ENCODE measurements at regions not wholly inside any gene's neighbourhood (a gene's known extent, or its start where the extent isn't known, plus 50 kb on each side); places are given as distances from the start of the nearest gene placed in this dataset.

- TF ChIP-seq EZH2 (IDR thresholded peaks at IDR 0.05; ENCODE audit: borderline replicate concordance, low read depth, low read length, poor library complexity, severe bottlenecking) (no peak), CTCF (conservative IDR thresholded peaks at IDR 0.05; ENCODE audit: low read depth, low read length) (no peak)
- no peak for DNase-seq (ENCODE audit: low spot score)
- no peak overlapping the region for H3K4me3 ChIP-seq (ENCODE audit: low read depth, low read length, poor library complexity, severe bottlenecking)
- H3K27me3 ChIP-seq (replicated peaks; ENCODE audit: insufficient read depth, low read depth, low read length, poor library complexity) = no peaks in the 10 kb centered on the region
- no peaks in the 10 kb centered on the region for H3K9me3 ChIP-seq (ENCODE audit: low read depth, low read length, poor library complexity, severe bottlenecking)
- CTCF ChIA-PET = no interaction called here
- H3K36me3 ChIP-seq (ENCODE audit: insufficient read depth, low read length, poor library complexity, severe bottlenecking) = no peaks in the 10 kb centered on the region
- BruUV-seq (replicated peaks) = no TSS peak
- POLR2A ChIA-PET (ENCODE audit: low non-redundant PET) = no interaction called here
- intact Hi-C loops (cut with micrococcal nuclease; ENCODE audit: unreplicated experiment) = no loop called here
- H3K27ac ChIP-seq (ENCODE audit: low read depth, low read length, poor library complexity, severe bottlenecking) = no peak overlapping the region
- no peaks in the 10 kb centered on the region for H3K4me1 ChIP-seq (ENCODE audit: insufficient read depth, low read length, poor library complexity, severe bottlenecking)
These were observed 1376.4 kb upstream of the CRIM1 start for GRCh38 chr2:34979148-34979547.

- intact Hi-C loops (cut with micrococcal nuclease; ENCODE audit: unreplicated experiment) = no loop called here
- no peak for DNase-seq (ENCODE audit: low spot score)
- no peak for TF ChIP-seq EZH2 (IDR thresholded peaks at IDR 0.05; ENCODE audit: borderline replicate concordance, low read depth, low read length, poor library complexity, severe bottlenecking)
- TF ChIP-seq CTCF (conservative IDR thresholded peaks at IDR 0.05; ENCODE audit: low read depth, low read length) = no peak
- BruUV-seq (replicated peaks) = no TSS peak
- H3K27ac ChIP-seq (ENCODE audit: low read depth, low read length, poor library complexity, severe bottlenecking) = no peak overlapping the region
- H3K4me1 ChIP-seq (ENCODE audit: insufficient read depth, low read length, poor library complexity, severe bottlenecking) = no peaks in the 10 kb centered on the region
- ChIA-PET POLR2A (ENCODE audit: low non-redundant PET) (no interaction called here), CTCF (no interaction called here)
- no peaks in the 10 kb centered on the region for H3K36me3 ChIP-seq (ENCODE audit: insufficient read depth, low read length, poor library complexity, severe bottlenecking)
- no peaks in the 10 kb centered on the region for H3K27me3 ChIP-seq (replicated peaks; ENCODE audit: insufficient read depth, low read depth, low read length, poor library complexity)
- no peak overlapping the region for H3K4me3 ChIP-seq (ENCODE audit: low read depth, low read length, poor library complexity, severe bottlenecking)
- no peaks in the 10 kb centered on the region for H3K9me3 ChIP-seq (ENCODE audit: low read depth, low read length, poor library complexity, severe bottlenecking)
These were observed 1362.7 kb upstream of the FAM98A start for GRCh38 chr2:34961822-34962221.

- H3K27me3 ChIP-seq (replicated peaks; ENCODE audit: insufficient read depth, low read depth, low read length, poor library complexity) = no peaks in the 10 kb centered on the region
- H3K36me3 ChIP-seq (ENCODE audit: insufficient read depth, low read length, poor library complexity, severe bottlenecking) = no peaks in the 10 kb centered on the region
- H3K4me3 ChIP-seq (ENCODE audit: low read depth, low read length, poor library complexity, severe bottlenecking) = no peak overlapping the region
- TF ChIP-seq EZH2 (IDR thresholded peaks at IDR 0.05; ENCODE audit: borderline replicate concordance, low read depth, low read length, poor library complexity, severe bottlenecking) (no peak), CTCF (conservative IDR thresholded peaks at IDR 0.05; ENCODE audit: low read depth, low read length) (no peak)
- BruUV-seq (replicated peaks) = no TSS peak
- H3K4me1 ChIP-seq (ENCODE audit: insufficient read depth, low read length, poor library complexity, severe bottlenecking) = no peaks in the 10 kb centered on the region
- H3K9me3 ChIP-seq (ENCODE audit: low read depth, low read length, poor library complexity, severe bottlenecking) = no peaks in the 10 kb centered on the region
- DNase-seq (ENCODE audit: low spot score) = no peak
- ChIA-PET CTCF (no interaction called here), POLR2A (ENCODE audit: low non-redundant PET) (no interaction called here)
- H3K27ac ChIP-seq (ENCODE audit: low read depth, low read length, poor library complexity, severe bottlenecking) = no peak overlapping the region
- intact Hi-C loops (cut with micrococcal nuclease; ENCODE audit: unreplicated experiment) = no loop called here
These were observed 1355.7 kb upstream of the FAM98A start for GRCh38 chr2:34954758-34955157.
